CD8-positive, alpha-beta memory T cell (primary cell): ENCODE measurements at regions not wholly inside any gene's neighbourhood (a gene's known extent, or its start where the extent isn't known, plus 50 kb on each side); places are given as distances from the start of the nearest gene placed in this dataset.

Experiments
- CTCF ChIA-PET: fragments of 350-600 bp; sonication (Branson Sonifier 250); formaldehyde crosslinking; loops from one replicate; lab custom pipeline; 2021; ENCODE audit warnings: antibody characterized with exemption; lab: Charles Lee
- POLR2A ChIA-PET: fragments of 350-600 bp; sonication (Branson Sonifier 250); formaldehyde crosslinking; loops from one replicate; lab custom pipeline; 2021; ENCODE audit warnings: antibody characterized with exemption; lab: Charles Lee
- DNase-seq, 5 donors: peaks; one replicate each; pipeline versions ENCODE4 v3.0.0 to v3.0.0-alpha.2; 2020 to 2022; ENCODE audit warnings: mixed read lengths in 1 of 5
- H3K27ac ChIP-seq: one replicate; pipeline ENCODE4 v1.7.0; 2013; ENCODE audit warnings: low read depth, mild to moderate bottlenecking, low read length, moderate library complexity
- H3K27me3 ChIP-seq: 2 replicates; pipeline ENCODE4 v1.7.0; 2013; ENCODE audit warnings: low read length, mild to moderate bottlenecking; ENCODE audit not compliant: insufficient read depth, poor library complexity, severe bottlenecking
- H3K36me3 ChIP-seq: 2 replicates; pipeline ENCODE4 v1.7.0; 2013; ENCODE audit warnings: mild to moderate bottlenecking, low read length, moderate library complexity; ENCODE audit not compliant: insufficient read depth
- H3K4me1 ChIP-seq: 2 replicates; pipeline ENCODE4 v1.7.0; 2013; ENCODE audit warnings: mild to moderate bottlenecking, low read length, moderate library complexity; ENCODE audit not compliant: insufficient read depth
- H3K4me3 ChIP-seq: 2 replicates; pipeline ENCODE4 v1.7.0; 2013; ENCODE audit warnings: mild to moderate bottlenecking, low read length
- H3K9me3 ChIP-seq: 2 replicates; pipeline ENCODE4 v1.7.0; 2013; ENCODE audit warnings: mild to moderate bottlenecking, low read length
- H3K27ac Mint-ChIP-seq, 8 donors: one replicate each; pipeline ENCODE4 v1.8.0; 2020 to 2021; ENCODE audit warnings: mixed read lengths in 8 of 8, mild to moderate bottlenecking in 6 of 8, inconsistent platforms in 3 of 8, moderate library complexity in 3 of 8
- H3K27me3 Mint-ChIP-seq, 2 donors: one replicate each; pipeline ENCODE4 v1.8.0; 2020 to 2021; ENCODE audit warnings: mixed read lengths in 2 of 2, mild to moderate bottlenecking in 1 of 2, moderate library complexity in 1 of 2
- H3K36me3 Mint-ChIP-seq, 3 donors: one replicate each; pipeline ENCODE4 v1.8.0; 2020 to 2021; ENCODE audit warnings: mixed read lengths in 3 of 3, inconsistent platforms in 1 of 3, mild to moderate bottlenecking in 1 of 3
- H3K4me1 Mint-ChIP-seq, 3 donors: one replicate each; pipeline ENCODE4 v1.8.0; 2020 to 2021; ENCODE audit warnings: mixed read lengths in 3 of 3, inconsistent platforms in 1 of 3, mild to moderate bottlenecking in 1 of 3
- H3K4me3 Mint-ChIP-seq, 7 donors: one replicate each; pipeline ENCODE4 v1.8.0; 2020 to 2021; ENCODE audit warnings: mixed read lengths in 7 of 7, mild to moderate bottlenecking in 6 of 7, moderate library complexity in 4 of 7, inconsistent platforms in 2 of 7
- H3K9me3 Mint-ChIP-seq, 5 donors: one replicate each; pipeline ENCODE4 v1.8.0; 2020 to 2022; ENCODE audit warnings: mixed read lengths in 5 of 5, mild to moderate bottlenecking in 3 of 5, moderate library complexity in 2 of 5, inconsistent platforms in 1 of 5

- ChIA-PET CTCF (no interaction called here), POLR2A (no interaction called here)
- Histone ChIP-seq H3K27ac (no peak overlapping the region), H3K36me3 (no peaks in the 10 kb centered on the region), H3K9me3 (no peaks in the 10 kb centered on the region), H3K27me3 (no peaks in the 10 kb centered on the region), H3K4me1 (no peaks in the 10 kb centered on the region), H3K4me3 (no peak overlapping the region)
- H3K4me1 Mint-ChIP-seq = no peaks in the 10 kb centered on the region
- H3K36me3 Mint-ChIP-seq = peaks cover 0 to 1% (median 0%) of the 10 kb centered on the region in 3 donors
- H3K27me3 Mint-ChIP-seq = peaks cover 0 to 13% of the 10 kb centered on the region in 2 donors
- no peak overlapping the region for H3K27ac Mint-ChIP-seq
- H3K4me3 Mint-ChIP-seq = no peak overlapping the region
- no peak for DNase-seq
- H3K9me3 Mint-ChIP-seq = peaks cover 0 to 5% (median 2%) of the 10 kb centered on the region in 5 donors
Observed at GRCh38 chr7:132024290-132024689, 467.9 kb upstream of the PODXL start.

DNA sequence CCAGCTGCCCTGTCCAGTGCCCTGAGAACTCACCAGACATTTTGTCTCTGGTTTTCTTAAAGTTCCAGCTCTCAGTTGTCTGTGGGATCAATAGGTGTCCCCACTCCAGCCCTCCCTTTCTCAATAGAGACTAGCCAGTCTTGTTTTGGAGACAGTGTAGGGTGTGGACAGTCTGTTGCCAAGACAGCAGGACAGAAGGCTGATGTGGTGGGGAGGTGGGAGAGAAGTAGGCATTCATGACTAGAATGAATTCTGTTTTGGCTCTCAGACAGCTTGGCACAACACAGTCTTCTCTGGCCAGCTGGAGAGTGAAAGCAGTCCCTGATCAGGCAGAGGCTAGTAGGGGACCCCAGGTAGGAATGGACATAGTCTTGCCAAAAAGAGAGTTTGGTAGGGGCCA is 467.0 kb upstream of the PODXL start:
- no peak overlapping the region for H3K4me3 Mint-ChIP-seq
- no peaks in the 10 kb centered on the region for H3K4me1 Mint-ChIP-seq
- peaks cover 0 to 13% of the 10 kb centered on the region in 2 donors for H3K27me3 Mint-ChIP-seq
- H3K9me3 Mint-ChIP-seq = peaks cover 0 to 5% (median 2%) of the 10 kb centered on the region in 5 donors
- no peak overlapping the region for H3K27ac ChIP-seq
- CTCF ChIA-PET = interaction anchor here (1.6 kb wide), 1 partner anchor 15 kb away, joined by 4 read pairs; no protein-coding TSS in a partner anchor
- H3K27me3 ChIP-seq = no peaks in the 10 kb centered on the region
- no peaks in the 10 kb centered on the region for H3K4me1 ChIP-seq
- no peaks in the 10 kb centered on the region for H3K36me3 ChIP-seq
- no peak for DNase-seq
- POLR2A ChIA-PET = no interaction called here
- no peak overlapping the region for H3K27ac Mint-ChIP-seq
- peaks cover 0 to 1% (median 0%) of the 10 kb centered on the region in 3 donors for H3K36me3 Mint-ChIP-seq
- no peak overlapping the region for H3K4me3 ChIP-seq
- H3K9me3 ChIP-seq = no peaks in the 10 kb centered on the region

GRCh38 chr7:132022188-132022587 is 465.8 kb upstream of the PODXL start:
- Histone ChIP-seq H3K27me3 (no peaks in the 10 kb centered on the region), H3K36me3 (no peaks in the 10 kb centered on the region), H3K4me3 (no peak overlapping the region), H3K27ac (no peak overlapping the region), H3K4me1 (no peaks in the 10 kb centered on the region), H3K9me3 (no peaks in the 10 kb centered on the region)
- no peak for DNase-seq
- ChIA-PET POLR2A (no interaction called here), CTCF (interaction anchor here (1.6 kb wide), 1 partner anchor 16 kb away, joined by 4 read pairs; no protein-coding TSS in a partner anchor)
- H3K4me3 Mint-ChIP-seq = no peak overlapping the region
- H3K27me3 Mint-ChIP-seq = peaks cover 0 to 10% of the 10 kb centered on the region in 2 donors
- peaks cover 0 to 1% (median 0%) of the 10 kb centered on the region in 3 donors for H3K36me3 Mint-ChIP-seq
- H3K4me1 Mint-ChIP-seq = no peaks in the 10 kb centered on the region
- no peak overlapping the region for H3K27ac Mint-ChIP-seq
- H3K9me3 Mint-ChIP-seq = peaks cover 0 to 11% (median 2%) of the 10 kb centered on the region in 5 donors

- Histone ChIP-seq H3K4me3 (no peak overlapping the region), H3K36me3 (no peaks in the 10 kb centered on the region), H3K27me3 (no peaks in the 10 kb centered on the region), H3K4me1 (no peaks in the 10 kb centered on the region), H3K27ac (no peak overlapping the region), H3K9me3 (no peaks in the 10 kb centered on the region)
- DNase-seq = no peak
- peaks cover 0 to 10% of the 10 kb centered on the region in 2 donors for H3K27me3 Mint-ChIP-seq
- peaks cover 0 to 1% (median 0%) of the 10 kb centered on the region in 3 donors for H3K36me3 Mint-ChIP-seq
- POLR2A ChIA-PET = no interaction called here
- no peaks in the 10 kb centered on the region for H3K4me1 Mint-ChIP-seq
- H3K27ac Mint-ChIP-seq = no peak overlapping the region
- H3K9me3 Mint-ChIP-seq = peaks cover 0 to 13% (median 2%) of the 10 kb centered on the region in 5 donors
- no peak overlapping the region for H3K4me3 Mint-ChIP-seq
- CTCF ChIA-PET = no interaction called here
Observed at GRCh38 chr7:132019703-132020102, 463.3 kb upstream of the PODXL start.

DNA sequence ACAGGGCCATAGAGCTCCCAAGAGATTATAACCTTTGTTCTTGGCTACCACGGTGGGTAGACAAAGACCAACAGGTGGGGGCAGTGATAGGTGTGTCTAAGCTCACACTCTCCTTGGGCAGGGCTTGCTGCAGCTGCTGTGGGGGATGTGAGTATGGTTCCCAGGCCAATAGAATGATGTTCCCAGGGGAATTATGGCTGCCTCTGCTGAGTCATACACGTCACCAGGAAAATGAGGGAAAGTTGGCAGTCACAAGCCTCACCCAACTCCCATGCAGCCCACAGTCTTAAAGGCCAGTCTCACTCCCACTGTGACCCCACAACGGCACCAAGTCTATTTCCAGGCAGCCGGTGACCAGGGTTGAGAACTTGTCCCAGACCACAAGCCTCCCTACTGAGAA is 453.4 kb upstream of the PODXL start:
- no peaks in the 10 kb centered on the region for H3K36me3 Mint-ChIP-seq
- CTCF ChIA-PET = no interaction called here

DNA sequence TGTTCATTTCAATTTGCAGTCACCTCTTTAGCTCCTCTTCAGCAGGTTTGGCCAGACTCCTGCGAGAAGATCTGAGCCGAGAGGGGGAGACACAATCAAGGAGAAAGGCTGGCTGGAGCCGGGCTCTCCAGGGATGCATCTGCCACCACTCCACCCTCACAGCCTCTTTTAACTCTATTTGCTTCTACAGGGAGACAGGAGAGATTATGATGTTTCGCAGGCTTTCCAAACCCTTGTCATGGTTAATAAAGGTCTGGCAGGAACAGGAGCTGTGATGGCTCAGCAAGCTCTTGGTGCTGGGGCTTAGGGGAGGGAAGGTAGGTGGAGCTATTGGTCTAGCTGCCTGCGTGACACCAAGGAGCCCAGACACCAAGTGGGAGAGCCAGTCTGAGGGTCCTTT is 448.1 kb upstream of the PODXL start:
- Histone ChIP-seq H3K9me3 (no peaks in the 10 kb centered on the region), H3K27ac (no peak overlapping the region), H3K4me1 (no peaks in the 10 kb centered on the region), H3K36me3 (no peaks in the 10 kb centered on the region), H3K4me3 (no peak overlapping the region), H3K27me3 (no peaks in the 10 kb centered on the region)
- Mint-ChIP-seq H3K36me3 (no peaks in the 10 kb centered on the region), H3K4me1 (no peaks in the 10 kb centered on the region), H3K27ac (no peak overlapping the region), H3K27me3 (peaks cover 0 to 2% of the 10 kb centered on the region in 2 donors), H3K9me3 (peaks cover 0 to 10% (median 9%) of the 10 kb centered on the region in 5 donors), H3K4me3 (no peak overlapping the region)
- ChIA-PET POLR2A (no interaction called here), CTCF (no interaction called here)
- no peak for DNase-seq

More for the DNA sequence above, 453.4 kb upstream of the PODXL start:
- H3K4me3 ChIP-seq = no peak overlapping the region
- Mint-ChIP-seq H3K27me3 (peaks cover 0 to 5% of the 10 kb centered on the region in 2 donors), H3K27ac (no peak overlapping the region), H3K9me3 (peaks cover 5 to 16% (median 11%) of the 10 kb centered on the region in 5 donors), H3K4me1 (no peaks in the 10 kb centered on the region), H3K4me3 (no peak overlapping the region)
- H3K27me3 ChIP-seq = no peaks in the 10 kb centered on the region
- H3K27ac ChIP-seq = no peak overlapping the region
- POLR2A ChIA-PET = no interaction called here
- no peaks in the 10 kb centered on the region for H3K4me1 ChIP-seq
- no peak for DNase-seq
- no peaks in the 10 kb centered on the region for H3K9me3 ChIP-seq
- no peaks in the 10 kb centered on the region for H3K36me3 ChIP-seq

DNA sequence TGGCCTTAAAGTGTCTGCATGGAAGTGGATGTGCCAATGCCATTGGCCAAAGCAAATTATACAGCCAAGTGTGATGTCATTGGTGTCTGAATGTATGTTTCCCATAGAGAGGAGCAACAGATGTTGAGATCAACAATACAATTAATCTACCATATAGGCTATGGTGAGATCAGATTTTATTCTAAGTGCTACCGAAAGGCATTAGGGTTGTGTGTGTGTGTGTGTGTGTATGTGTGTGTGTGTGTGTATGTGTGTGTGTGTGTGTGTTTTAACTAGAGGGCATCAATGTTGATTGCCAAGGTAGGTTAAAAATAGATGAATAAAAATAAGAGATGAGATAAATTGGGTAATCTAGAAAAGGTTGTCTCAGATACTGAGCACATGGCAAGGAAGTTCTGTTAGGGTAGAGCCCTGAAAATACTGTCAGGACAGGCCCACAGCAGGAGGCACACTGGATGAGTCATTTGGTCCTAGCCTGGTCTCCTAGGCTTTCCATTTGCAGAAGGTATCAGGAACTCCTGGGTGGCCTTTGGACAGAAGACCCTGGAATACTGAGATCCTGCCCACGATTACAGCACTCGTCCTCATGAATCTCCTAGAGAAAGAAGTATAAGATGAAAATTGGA is 446.0 kb upstream of the PODXL start:
- Mint-ChIP-seq H3K27me3 (no peaks in the 10 kb centered on the region), H3K4me1 (no peaks in the 10 kb centered on the region), H3K27ac (no peak overlapping the region), H3K9me3 (peaks cover 0 to 2% (median 0%) of the 10 kb centered on the region in 5 donors), H3K36me3 (no peaks in the 10 kb centered on the region), H3K4me3 (no peak overlapping the region)
- no peak overlapping the region for H3K27ac ChIP-seq
- H3K36me3 ChIP-seq = no peaks in the 10 kb centered on the region
- no peak for DNase-seq
- CTCF ChIA-PET = no interaction called here
- H3K9me3 ChIP-seq = no peaks in the 10 kb centered on the region
- no peak overlapping the region for H3K4me3 ChIP-seq
- H3K4me1 ChIP-seq = no peaks in the 10 kb centered on the region
- POLR2A ChIA-PET = no interaction called here
- no peaks in the 10 kb centered on the region for H3K27me3 ChIP-seq

DNA sequence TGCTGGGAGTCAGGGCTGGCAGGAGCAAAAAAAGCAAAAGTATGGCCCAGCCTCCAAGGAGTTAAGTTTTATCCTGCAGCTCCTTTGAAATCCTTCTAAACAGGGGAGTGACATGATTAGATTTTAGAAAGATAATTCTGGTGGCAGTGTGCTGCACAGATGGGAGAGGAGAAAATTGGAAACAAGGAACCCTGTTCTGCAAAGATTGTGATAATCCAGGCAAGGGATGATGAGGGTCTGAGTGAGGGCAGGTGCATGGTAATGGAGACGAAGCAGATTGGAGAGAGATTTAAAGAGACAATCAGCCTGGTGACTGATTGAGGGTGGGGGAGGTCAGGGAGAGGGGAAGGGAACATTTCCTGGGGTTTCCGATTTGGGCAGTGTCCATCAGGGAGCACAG is 444.7 kb upstream of the PODXL start:
- no peaks in the 10 kb centered on the region for H3K36me3 Mint-ChIP-seq
- peaks cover 0 to 2% (median 0%) of the 10 kb centered on the region in 5 donors for H3K9me3 Mint-ChIP-seq
- H3K27ac Mint-ChIP-seq = no peak overlapping the region
- Histone ChIP-seq H3K27ac (no peak overlapping the region), H3K4me3 (no peak overlapping the region), H3K9me3 (no peaks in the 10 kb centered on the region), H3K36me3 (no peaks in the 10 kb centered on the region), H3K27me3 (no peaks in the 10 kb centered on the region), H3K4me1 (no peaks in the 10 kb centered on the region)
- no peaks in the 10 kb centered on the region for H3K27me3 Mint-ChIP-seq
- no peak overlapping the region for H3K4me3 Mint-ChIP-seq
- CTCF ChIA-PET = no interaction called here
- POLR2A ChIA-PET = no interaction called here
- H3K4me1 Mint-ChIP-seq = no peaks in the 10 kb centered on the region
- no peak for DNase-seq
